H1 (cell line): ENCODE measurements at regions not wholly inside any gene's neighbourhood (a gene's known extent, or its start where the extent isn't known, plus 50 kb on each side); places are given as distances from the start of the nearest gene placed in this dataset.

Experiments used
- RNF2 ChIP-seq: fragments of 200-900, 300-1000 bp; sonication (generic); IDR thresholded peaks from 2 replicates; pipeline ENCODE4 v1.7.1; 2016; ENCODE audit warnings: borderline replicate concordance, low read depth, mild to moderate bottlenecking, antibody characterized with exemption, low read length; ENCODE audit not compliant: poor library complexity, severe bottlenecking; ENCODE audit errors: missing control alignments
- SAP30 ChIP-seq: fragments of 300-600 bp; sonication (generic); IDR thresholded peaks from 2 replicates; pipeline ENCODE4 v1.7.1; 2012; ENCODE audit warnings: low read length, moderate library complexity, mild to moderate bottlenecking, inconsistent platforms; ENCODE audit not compliant: insufficient read depth, insufficient replicate concordance
- SIN3A ChIP-seq, 2 experiments: IDR thresholded peaks in 1 of 2; conservative IDR thresholded peaks in 1 of 2; 2 replicates each; pipeline ENCODE4 v1.6.1; 2011 to 2012; ENCODE audit warnings: low read length in 2 of 2, improper control_type of control experiment in 1 of 2, low read depth in 1 of 2, mild to moderate bottlenecking in 1 of 2

GRCh38 chr6:43951063-43951755 lies 176.0 kb downstream of the MRPL14 start (continued):
- TF ChIP-seq RNF2 = no peak
- peak in 1 of 2 experiments; percentile 88; a peak in 2 of 4 replicates for TF ChIP-seq SIN3A (conservative IDR thresholded peaks at IDR 0.05 in 1 of 2, IDR thresholded peaks at IDR 0.05 in 1 of 2; ENCODE audit: low read depth in 1 of 2, low read length in 2 of 2)
- no peak for TF ChIP-seq SAP30
